H9 (cell line): ENCODE measurements at regions not wholly inside any gene's neighbourhood (a gene's known extent, or its start where the extent isn't known, plus 50 kb on each side); places are given as distances from the start of the nearest gene placed in this dataset.

Experiments used
- DNase-seq: peaks from one replicate; pipeline ENCODE4 v3.0.0-alpha.2; 2017
- H2AFZ ChIP-seq: one replicate; pipeline ENCODE4 v1.6.1; 2013; ENCODE audit warnings: mild to moderate bottlenecking, low read length, control low read depth, moderate library complexity
- H2AK5ac ChIP-seq: 2 replicates; pipeline ENCODE4 v1.6.1; 2013; ENCODE audit warnings: low read length, control low read depth, mixed read lengths; ENCODE audit not compliant: insufficient read length
- H2BK120ac ChIP-seq: one replicate; pipeline ENCODE4 v1.6.1; 2013; ENCODE audit warnings: low read depth, mild to moderate bottlenecking, low read length, control low read depth, inconsistent platforms; ENCODE audit not compliant: poor library complexity, severe bottlenecking
- H2BK12ac ChIP-seq: 2 replicates; pipeline ENCODE4 v1.6.1; 2013; ENCODE audit warnings: low read length, control low read depth, mixed read lengths, low read depth; ENCODE audit not compliant: insufficient read length
- H2BK15ac ChIP-seq: 2 replicates; pipeline ENCODE4 v1.6.1; 2013; ENCODE audit warnings: low read depth, low read length, control low read depth
- H2BK20ac ChIP-seq: one replicate; pipeline ENCODE4 v1.6.1; 2013; ENCODE audit warnings: low read depth, mild to moderate bottlenecking, low read length, control low read depth, inconsistent platforms; ENCODE audit not compliant: poor library complexity, severe bottlenecking
- H2BK5ac ChIP-seq: 2 replicates; pipeline ENCODE4 v1.6.1; 2013; ENCODE audit warnings: low read length, control low read depth, mixed read lengths; ENCODE audit not compliant: insufficient read length
- H3K14ac ChIP-seq: 2 replicates; pipeline ENCODE4 v1.6.1; 2013; ENCODE audit warnings: low read length, control low read depth; ENCODE audit not compliant: insufficient read depth
- H3K18ac ChIP-seq: 2 replicates; pipeline ENCODE4 v1.6.1; 2013; ENCODE audit warnings: low read depth, mild to moderate bottlenecking, mixed read lengths, low read length, control low read depth; ENCODE audit not compliant: insufficient read length
- H3K23ac ChIP-seq: 2 replicates; pipeline ENCODE4 v1.6.1; 2013; ENCODE audit warnings: low read length, control low read depth, mixed read lengths, low read depth; ENCODE audit not compliant: insufficient read length
- H3K23me2 ChIP-seq: 2 replicates; pipeline ENCODE4 v1.6.1; 2013; ENCODE audit warnings: low read depth, mild to moderate bottlenecking, mixed read lengths, low read length, control low read depth; ENCODE audit not compliant: insufficient read length, poor library complexity, severe bottlenecking
- H3K27ac ChIP-seq: 2 replicates; pipeline ENCODE4 v1.5.1; 2013; ENCODE audit warnings: low read length, control low read depth, mixed read lengths, low read depth; ENCODE audit not compliant: insufficient read length
- H3K27me3 ChIP-seq: 2 replicates; pipeline ENCODE4 v1.6.1; 2013; ENCODE audit warnings: low read length, control low read depth, inconsistent platforms; ENCODE audit not compliant: insufficient read depth
- H3K4ac ChIP-seq: 2 replicates; pipeline ENCODE4 v1.6.1; 2013; ENCODE audit warnings: low read depth, mild to moderate bottlenecking, control low read depth, inconsistent platforms, low read length, moderate library complexity
- H3K4me1 ChIP-seq: 2 replicates; pipeline ENCODE4 v1.6.1; 2013; ENCODE audit warnings: low read length, control low read depth, inconsistent platforms; ENCODE audit not compliant: insufficient read depth
- H3K4me2 ChIP-seq: 2 replicates; pipeline ENCODE4 v1.6.1; 2013; ENCODE audit warnings: low read length, control low read depth, mixed read lengths; ENCODE audit not compliant: insufficient read length, insufficient read depth
- H3K56ac ChIP-seq: 2 replicates; pipeline ENCODE4 v1.6.1; 2013; ENCODE audit warnings: low read depth, mild to moderate bottlenecking, mixed read lengths, low read length, control low read depth; ENCODE audit not compliant: insufficient read length
- H3K79me1 ChIP-seq: 2 replicates; pipeline ENCODE4 v1.6.1; 2013; ENCODE audit warnings: low read depth, mild to moderate bottlenecking, moderate library complexity, low read length, control low read depth, inconsistent platforms; ENCODE audit not compliant: insufficient read depth, poor library complexity, severe bottlenecking
- H3K79me2 ChIP-seq: 2 replicates; pipeline ENCODE4 v1.6.1; 2013; ENCODE audit warnings: low read length, control low read depth, inconsistent platforms; ENCODE audit not compliant: insufficient read depth
- H3K9ac ChIP-seq: 2 replicates; pipeline ENCODE4 v1.6.1; 2013; ENCODE audit warnings: low read length, control low read depth, mixed read lengths; ENCODE audit not compliant: insufficient read length; ENCODE audit errors: extremely low read depth
- H3K9me3 ChIP-seq: one replicate; pipeline ENCODE4 v1.6.1; 2013; ENCODE audit warnings: low read depth, low read length, inconsistent platforms; ENCODE audit not compliant: control insufficient read depth
- H3T11ph ChIP-seq: one replicate; pipeline ENCODE4 v1.6.1; 2013; ENCODE audit warnings: mild to moderate bottlenecking, low read length, control low read depth, inconsistent platforms
- H4K20me1 ChIP-seq: one replicate; pipeline ENCODE4 v1.6.1; 2013; ENCODE audit not compliant: control insufficient read depth, insufficient read length, insufficient read depth
- H4K5ac ChIP-seq: 2 replicates; pipeline ENCODE4 v1.6.1; 2013; ENCODE audit warnings: low read depth, mild to moderate bottlenecking, mixed read lengths, low read length, control low read depth; ENCODE audit not compliant: insufficient read length
- H4K8ac ChIP-seq: replicated peaks from 2 replicates; pipeline ENCODE4 v1.6.1; 2013; ENCODE audit warnings: low read length, control low read depth, mixed read lengths, low read depth; ENCODE audit not compliant: insufficient read length
- H4K91ac ChIP-seq: 2 replicates; pipeline ENCODE4 v1.6.1; 2013; ENCODE audit warnings: low read depth, mild to moderate bottlenecking, moderate library complexity, mixed read lengths, low read length, control low read depth; ENCODE audit not compliant: insufficient read length
- H3K27ac Mint-ChIP-seq, 3 experiments: 2 replicates in 2 of 3; 3 replicates in 1 of 3; pipeline ENCODE4 v1.8.0; 2020 to 2021; ENCODE audit warnings: mixed read lengths in 3 of 3, mild to moderate bottlenecking in 1 of 3, moderate library complexity in 1 of 3
- H3K27me3 Mint-ChIP-seq: 2 replicates; pipeline ENCODE4 v1.8.0; 2021; ENCODE audit warnings: low read depth, mild to moderate bottlenecking, moderate library complexity, mixed read lengths
- H3K36me3 Mint-ChIP-seq, 3 experiments: 2 replicates in 2 of 3; 3 replicates in 1 of 3; pipeline ENCODE4 v1.8.0; 2020 to 2021; ENCODE audit warnings: low read depth in 3 of 3, mixed read lengths in 3 of 3; ENCODE audit not compliant: insufficient read depth in 1 of 3
- H3K4me1 Mint-ChIP-seq, 2 experiments: 2 replicates each; pipeline ENCODE4 v1.8.0; 2020; ENCODE audit warnings: mixed read lengths in 2 of 2
- H3K4me3 Mint-ChIP-seq, 2 experiments: 2 replicates in 1 of 2; 3 replicates in 1 of 2; pipeline ENCODE4 v1.8.0; 2020 to 2021; ENCODE audit warnings: mild to moderate bottlenecking in 2 of 2, mixed read lengths in 2 of 2, moderate library complexity in 1 of 2
- H3K9me3 Mint-ChIP-seq, 2 experiments: 2 replicates in 1 of 2; 3 replicates in 1 of 2; pipeline ENCODE4 v1.8.0; 2020; ENCODE audit warnings: mild to moderate bottlenecking in 2 of 2, mixed read lengths in 2 of 2, moderate library complexity in 1 of 2
- WGBS: extraction: QIAGEN DNeasy Blood & Tissue Kit; methylation state at CpG from one replicate; pipeline ENCODE4 v1.1.7; 2013; ENCODE audit warnings: missing lambda C conversion rate, low lambda C conversion rate, mixed read lengths; ENCODE audit not compliant: insufficient read length; ENCODE audit errors: extremely low coverage; 5-methylcytosine and 5-hydroxymethylcytosine counted together
- TF ChIP-seq, protein P1 (sequence below): fragments of 200-600 bp; sonication (generic); conservative IDR thresholded peaks from 3 replicates; pipeline ENCODE4 v1.8.0; 2021; ENCODE audit warnings: antibody characterized with exemption, mild to moderate bottlenecking

DNA sequence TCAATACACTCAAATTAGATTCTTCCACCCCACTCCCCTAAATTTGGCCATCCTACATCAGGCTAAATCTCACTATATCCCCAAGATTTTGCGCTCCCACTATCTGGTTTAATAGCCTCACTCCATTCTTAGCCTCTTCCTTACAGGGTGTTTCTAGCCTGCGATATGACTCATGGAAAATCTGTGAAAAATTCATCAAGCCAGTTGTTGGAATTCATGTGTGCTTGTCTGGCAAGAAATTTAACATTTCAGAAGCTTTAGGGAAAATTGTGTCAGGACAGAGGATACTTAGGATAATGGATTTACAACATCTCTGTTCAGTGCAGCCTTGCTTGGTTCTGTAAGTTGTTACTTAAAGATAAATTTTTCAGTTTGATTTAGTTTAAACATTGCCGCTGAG is 1249.9 kb upstream of the AUTS2 start:
- Histone ChIP-seq H2BK20ac (no peak overlapping the region), H3K14ac (no peak overlapping the region), H2BK12ac (no peak overlapping the region), H2BK120ac (no peak overlapping the region), H4K8ac (no peak overlapping the region), H3K4me2 (no peak overlapping the region), H3T11ph (no peak overlapping the region), H3K9ac (no peak overlapping the region), H3K79me2 (no peaks in the 10 kb centered on the region), H3K27me3 (no peaks in the 10 kb centered on the region), H3K27ac (no peak overlapping the region), H3K4me1 (no peaks in the 10 kb centered on the region), H4K5ac (no peak overlapping the region), H3K23me2 (no peaks in the 10 kb centered on the region), H2BK5ac (no peak overlapping the region), H3K23ac (no peak overlapping the region), H4K91ac (no peak overlapping the region), H3K79me1 (no peaks in the 10 kb centered on the region), H2BK15ac (no peak overlapping the region), H2AFZ (no peak overlapping the region), H2AK5ac (no peak overlapping the region), H3K56ac (no peak overlapping the region), H4K20me1 (no peaks in the 10 kb centered on the region), H3K18ac (no peak overlapping the region), H3K4ac (no peak overlapping the region), H3K9me3 (no peaks in the 10 kb centered on the region)
- peaks cover 8 to 11% of the 10 kb centered on the region in 2 experiments for H3K9me3 Mint-ChIP-seq
- no peak overlapping the region for H3K4me3 Mint-ChIP-seq
- TF ChIP-seq, protein P1, sequence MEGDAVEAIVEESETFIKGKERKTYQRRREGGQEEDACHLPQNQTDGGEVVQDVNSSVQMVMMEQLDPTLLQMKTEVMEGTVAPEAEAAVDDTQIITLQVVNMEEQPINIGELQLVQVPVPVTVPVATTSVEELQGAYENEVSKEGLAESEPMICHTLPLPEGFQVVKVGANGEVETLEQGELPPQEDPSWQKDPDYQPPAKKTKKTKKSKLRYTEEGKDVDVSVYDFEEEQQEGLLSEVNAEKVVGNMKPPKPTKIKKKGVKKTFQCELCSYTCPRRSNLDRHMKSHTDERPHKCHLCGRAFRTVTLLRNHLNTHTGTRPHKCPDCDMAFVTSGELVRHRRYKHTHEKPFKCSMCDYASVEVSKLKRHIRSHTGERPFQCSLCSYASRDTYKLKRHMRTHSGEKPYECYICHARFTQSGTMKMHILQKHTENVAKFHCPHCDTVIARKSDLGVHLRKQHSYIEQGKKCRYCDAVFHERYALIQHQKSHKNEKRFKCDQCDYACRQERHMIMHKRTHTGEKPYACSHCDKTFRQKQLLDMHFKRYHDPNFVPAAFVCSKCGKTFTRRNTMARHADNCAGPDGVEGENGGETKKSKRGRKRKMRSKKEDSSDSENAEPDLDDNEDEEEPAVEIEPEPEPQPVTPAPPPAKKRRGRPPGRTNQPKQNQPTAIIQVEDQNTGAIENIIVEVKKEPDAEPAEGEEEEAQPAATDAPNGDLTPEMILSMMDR = no peak
- DNase-seq = no peak
- no peak overlapping the region for H3K27ac Mint-ChIP-seq
- H3K27me3 Mint-ChIP-seq = no peaks in the 10 kb centered on the region; the same call in 1 of the 2 replicates
- no CpG with 5 or more reads among the region's 3 CpGs for WGBS
- peaks cover 0 to 7% of the 10 kb centered on the region in 2 experiments; a peak in 1 of 4 replicates for H3K4me1 Mint-ChIP-seq
- peaks cover 3 to 10% (median 9%) of the 10 kb centered on the region in 3 experiments; a peak in 5 of 7 replicates for H3K36me3 Mint-ChIP-seq
